HEK293 (cell line): ENCODE measurements at regions not wholly inside any gene's neighbourhood (a gene's known extent, or its start where the extent isn't known, plus 50 kb on each side); places are given as distances from the start of the nearest gene placed in this dataset.

Experiments used
- CTCF ChIA-PET: fragments of 350-600 bp; formaldehyde crosslinking; extraction: SDS; loops from one replicate; lab custom pipeline; 2021; ENCODE audit warnings: antibody characterized with exemption; lab: Yijun Ruan, JAX
- POLR2A ChIA-PET: fragments of 300-600 bp; formaldehyde crosslinking; extraction: SDS; loops from one replicate; lab custom pipeline; 2020; ENCODE audit warnings: antibody characterized with exemption, inconsistent platforms; lab: Yijun Ruan, JAX
- H3K27ac ChIP-seq: fragments of 200-500 bp; sonication (Bioruptor generic); 2 replicates; pipeline ENCODE4 v1.5.1; 2014; ENCODE audit warnings: low read depth, low read length, control low read depth, inconsistent platforms; ENCODE audit errors: extremely low read depth
- H3K36me3 ChIP-seq, 2 experiments: fragments of 200-500 bp in 1 of 2; sonication (Bioruptor generic) in 1 of 2; 1 replicate in 1 of 2; 2 replicates in 1 of 2; pipeline ENCODE4 v1.5.1; 2014 to 2017; ENCODE audit warnings: inconsistent platforms in 2 of 2, low read length in 2 of 2; ENCODE audit not compliant: control insufficient read depth in 2 of 2, insufficient read depth in 1 of 2
- H3K4me1 ChIP-seq: fragments of 200-500 bp; sonication (Bioruptor generic); 2 replicates; pipeline ENCODE4 v1.5.1; 2014; ENCODE audit warnings: mild to moderate bottlenecking, low read length, inconsistent platforms; ENCODE audit not compliant: control insufficient read depth, insufficient read depth
- H3K4me3 ChIP-seq: 2 replicates; pipeline ENCODE4 v1.5.1; 2011; ENCODE audit warnings: low read depth, mild to moderate bottlenecking, control low read depth, low read length, moderate library complexity
- H3K9me3 ChIP-seq: fragments of 200-500 bp; sonication (Bioruptor generic); 2 replicates; pipeline ENCODE4 v1.5.1; 2014; ENCODE audit warnings: low read depth, low read length, inconsistent platforms; ENCODE audit not compliant: control insufficient read depth, insufficient read depth
- CTCF ChIP-seq: fragments of 450-650 bp; formaldehyde crosslinking; IDR thresholded peaks from 2 replicates; pipeline ENCODE4 v1.5.1; 2016; ENCODE audit warnings: missing biosample characterization, missing genetic modification characterization
- GFI1B ChIP-seq: fragments of 450-650 bp; formaldehyde crosslinking; IDR thresholded peaks from 2 replicates; pipeline ENCODE4 v1.5.1; 2016; ENCODE audit warnings: missing biosample characterization, missing genetic modification characterization
- MYNN ChIP-seq: fragments of 450-650 bp; formaldehyde crosslinking; IDR thresholded peaks from 2 replicates; pipeline ENCODE4 v1.5.1; 2016; ENCODE audit warnings: missing biosample characterization, missing genetic modification characterization, borderline replicate concordance
- PRDM4 ChIP-seq: fragments of 450-650 bp; formaldehyde crosslinking; IDR thresholded peaks from 2 replicates; pipeline ENCODE4 v1.5.1; 2017; ENCODE audit warnings: missing biosample characterization, missing genetic modification characterization
- SCRT1 ChIP-seq: fragments of 450-650 bp; formaldehyde crosslinking; IDR thresholded peaks from 2 replicates; pipeline ENCODE4 v1.5.1; 2016; ENCODE audit warnings: missing biosample characterization, missing genetic modification characterization, borderline replicate concordance
- SCRT2 ChIP-seq: fragments of 450-650 bp; formaldehyde crosslinking; IDR thresholded peaks from 2 replicates; pipeline ENCODE4 v1.5.1; 2016; ENCODE audit warnings: missing biosample characterization, missing genetic modification characterization
- WT1 ChIP-seq: fragments of 450-650 bp; formaldehyde crosslinking; IDR thresholded peaks from 2 replicates; pipeline ENCODE4 v1.5.1; 2016; ENCODE audit warnings: missing biosample characterization, missing genetic modification characterization
- ZBTB6 ChIP-seq: fragments of 450-650 bp; formaldehyde crosslinking; IDR thresholded peaks from 2 replicates; pipeline ENCODE4 v1.5.1; 2017; ENCODE audit warnings: missing biosample characterization, missing genetic modification characterization
- ZNF121 ChIP-seq: fragments of 450-650 bp; formaldehyde crosslinking; IDR thresholded peaks from 2 replicates; pipeline ENCODE4 v1.5.1; 2016; ENCODE audit warnings: missing biosample characterization, missing genetic modification characterization
- ZNF132 ChIP-seq: fragments of 450-650 bp; formaldehyde crosslinking; IDR thresholded peaks from 2 replicates; pipeline ENCODE4 v1.5.1; 2017; ENCODE audit warnings: missing biosample characterization, missing genetic modification characterization, borderline replicate concordance
- ZNF18 ChIP-seq: fragments of 450-650 bp; formaldehyde crosslinking; IDR thresholded peaks from 2 replicates; pipeline ENCODE4 v1.5.1; 2016; ENCODE audit warnings: missing biosample characterization, missing genetic modification characterization
- ZNF335 ChIP-seq: fragments of 450-650 bp; formaldehyde crosslinking; conservative IDR thresholded peaks from 2 replicates; pipeline ENCODE4 v1.5.1; 2016; ENCODE audit warnings: missing biosample characterization, missing genetic modification characterization
- ZNF362 ChIP-seq: fragments of 450-650 bp; formaldehyde crosslinking; IDR thresholded peaks from 2 replicates; pipeline ENCODE4 v1.5.1; 2016; ENCODE audit warnings: missing biosample characterization, missing genetic modification characterization
- ZNF433 ChIP-seq: fragments of 450-650 bp; formaldehyde crosslinking; IDR thresholded peaks from 2 replicates; pipeline ENCODE4 v1.5.1; 2016; ENCODE audit warnings: missing biosample characterization, missing genetic modification characterization, low read depth
- ZNF501 ChIP-seq: fragments of 450-650 bp; formaldehyde crosslinking; IDR thresholded peaks from 2 replicates; pipeline ENCODE4 v1.5.1; 2016; ENCODE audit warnings: missing biosample characterization, missing genetic modification characterization
- ZNF555 ChIP-seq: fragments of 450-650 bp; formaldehyde crosslinking; conservative IDR thresholded peaks from 2 replicates; pipeline ENCODE4 v1.5.1; 2017; ENCODE audit warnings: missing biosample characterization, mild to moderate bottlenecking, missing genetic modification characterization, inconsistent platforms
- ZNF645 ChIP-seq: fragments of 450-650 bp; formaldehyde crosslinking; IDR thresholded peaks from 2 replicates; pipeline ENCODE4; 2016; ENCODE audit warnings: missing biosample characterization, missing genetic modification characterization
- ZNF701 ChIP-seq: fragments of 450-650 bp; formaldehyde crosslinking; IDR thresholded peaks from 2 replicates; pipeline ENCODE4 v1.5.1; 2016; ENCODE audit warnings: missing biosample characterization, missing genetic modification characterization
- ZNF792 ChIP-seq: fragments of 450-650 bp; formaldehyde crosslinking; IDR thresholded peaks from 2 replicates; pipeline ENCODE4 v1.5.1; 2016; ENCODE audit warnings: missing biosample characterization, missing genetic modification characterization
- TF ChIP-seq, protein P1 (sequence below): fragments of 450-650 bp; formaldehyde crosslinking; IDR thresholded peaks from 2 replicates; pipeline ENCODE4 v1.5.1; 2017; ENCODE audit warnings: missing biosample characterization, missing genetic modification characterization
- TF ChIP-seq, protein P2 (sequence below): fragments of 450-650 bp; formaldehyde crosslinking; IDR thresholded peaks from 2 replicates; pipeline ENCODE4 v1.5.1; 2016; ENCODE audit warnings: missing biosample characterization, missing genetic modification characterization, low read depth

DNA sequence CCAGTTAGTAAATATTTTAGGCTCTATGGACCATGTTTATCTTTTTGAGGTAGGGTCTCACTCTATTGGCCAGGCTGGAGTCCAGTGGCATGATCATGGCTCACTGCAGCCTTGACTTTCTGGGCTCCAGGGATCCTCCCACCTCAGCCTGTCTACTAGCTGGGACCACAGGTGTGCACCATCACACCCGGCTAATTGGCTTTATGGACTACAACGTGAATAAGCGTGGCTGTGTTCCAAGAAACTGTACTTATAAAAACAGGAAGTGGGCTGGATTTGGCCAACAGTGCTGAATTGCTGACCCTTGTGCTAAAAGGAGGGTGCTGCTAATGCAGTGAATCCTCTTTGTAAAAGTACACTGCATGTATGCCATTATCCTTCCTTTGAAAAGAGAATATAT lies 111.7 kb upstream of the CDK13 start:
- no peaks in the 10 kb centered on the region for H3K36me3 ChIP-seq
- TF ChIP-seq GFI1B (tag by site-specific recombination) (no peak), ZNF701 (tag by site-specific recombination) (no peak), WT1 (tag by site-specific recombination) (no peak), ZNF645 (no peak), ZNF132 (tag by site-specific recombination) (no peak), ZNF362 (tag by site-specific recombination) (no peak), ZNF501 (tag by site-specific recombination) (no peak), ZBTB6 (tag by site-specific recombination) (no peak), ZNF555 (tag by site-specific recombination) (no peak), ZNF18 (peak; percentile 68; the same call in 1 of the 2 replicates), ZNF433 (tag by site-specific recombination) (no peak), SCRT2 (no peak), PRDM4 (no peak), CTCF (tag by site-specific recombination) (no peak), MYNN (no peak), ZNF335 (no peak), ZNF792 (no peak), ZNF121 (tag by site-specific recombination) (peak; percentile 76; the same call in 1 of the 2 replicates), SCRT1 (tag by site-specific recombination) (0 out of 2 replicates have a peak, but pooled peaks have one; percentile 24)
- TF ChIP-seq, protein P1, sequence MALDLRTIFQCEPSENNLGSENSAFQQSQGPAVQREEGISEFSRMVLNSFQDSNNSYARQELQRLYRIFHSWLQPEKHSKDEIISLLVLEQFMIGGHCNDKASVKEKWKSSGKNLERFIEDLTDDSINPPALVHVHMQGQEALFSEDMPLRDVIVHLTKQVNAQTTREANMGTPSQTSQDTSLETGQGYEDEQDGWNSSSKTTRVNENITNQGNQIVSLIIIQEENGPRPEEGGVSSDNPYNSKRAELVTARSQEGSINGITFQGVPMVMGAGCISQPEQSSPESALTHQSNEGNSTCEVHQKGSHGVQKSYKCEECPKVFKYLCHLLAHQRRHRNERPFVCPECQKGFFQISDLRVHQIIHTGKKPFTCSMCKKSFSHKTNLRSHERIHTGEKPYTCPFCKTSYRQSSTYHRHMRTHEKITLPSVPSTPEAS = no peak
- TF ChIP-seq, protein P2, sequence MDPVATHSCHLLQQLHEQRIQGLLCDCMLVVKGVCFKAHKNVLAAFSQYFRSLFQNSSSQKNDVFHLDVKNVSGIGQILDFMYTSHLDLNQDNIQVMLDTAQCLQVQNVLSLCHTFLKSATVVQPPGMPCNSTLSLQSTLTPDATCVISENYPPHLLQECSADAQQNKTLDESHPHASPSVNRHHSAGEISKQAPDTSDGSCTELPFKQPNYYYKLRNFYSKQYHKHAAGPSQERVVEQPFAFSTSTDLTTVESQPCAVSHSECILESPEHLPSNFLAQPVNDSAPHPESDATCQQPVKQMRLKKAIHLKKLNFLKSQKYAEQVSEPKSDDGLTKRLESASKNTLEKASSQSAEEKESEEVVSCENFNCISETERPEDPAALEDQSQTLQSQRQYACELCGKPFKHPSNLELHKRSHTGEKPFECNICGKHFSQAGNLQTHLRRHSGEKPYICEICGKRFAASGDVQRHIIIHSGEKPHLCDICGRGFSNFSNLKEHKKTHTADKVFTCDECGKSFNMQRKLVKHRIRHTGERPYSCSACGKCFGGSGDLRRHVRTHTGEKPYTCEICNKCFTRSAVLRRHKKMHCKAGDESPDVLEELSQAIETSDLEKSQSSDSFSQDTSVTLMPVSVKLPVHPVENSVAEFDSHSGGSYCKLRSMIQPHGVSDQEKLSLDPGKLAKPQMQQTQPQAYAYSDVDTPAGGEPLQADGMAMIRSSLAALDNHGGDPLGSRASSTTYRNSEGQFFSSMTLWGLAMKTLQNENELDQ (tag by site-specific recombination) = no peak
- no peak overlapping the region for H3K4me3 ChIP-seq
- ChIA-PET CTCF (interaction anchor here (0.6 to 0.9 kb wide), 2 partner anchors 44 to 258 kb away, joined by 3 read pairs; no protein-coding TSS in a partner anchor), POLR2A (no interaction called here)
- no peak overlapping the region for H3K27ac ChIP-seq
- no peaks in the 10 kb centered on the region for H3K4me1 ChIP-seq
- H3K9me3 ChIP-seq = no peaks in the 10 kb centered on the region
